HAP-1 (cell line): ENCODE measurements at regions not wholly inside any gene's neighbourhood (a gene's known extent, or its start where the extent isn't known, plus 50 kb on each side); places are given as distances from the start of the nearest gene placed in this dataset.

Experiments used
- DNase-seq, 2 experiments: peaks; one replicate each; pipeline ENCODE4 v3.0.0-alpha.2; 2016 to 2020; ENCODE audit warnings: low spot score in 2 of 2
- H3K27me3 ChIP-seq: fragments of 250-450 bp; sonication (Bioruptor Pico); 2 replicates; pipeline ENCODE4 v1.5.1; 2020; ENCODE audit warnings: low read depth, mild to moderate bottlenecking, moderate library complexity
- H3K36me3 ChIP-seq: fragments of 250-450 bp; sonication (Bioruptor Pico); replicated peaks from 2 replicates; pipeline ENCODE4 v1.5.1; 2020; ENCODE audit warnings: mild to moderate bottlenecking
- H3K4me1 ChIP-seq: fragments of 250-450 bp; sonication (Bioruptor Pico); 2 replicates; pipeline ENCODE4 v1.5.1; 2020; ENCODE audit warnings: mild to moderate bottlenecking
- H3K4me3 ChIP-seq: fragments of 250-450 bp; sonication (Bioruptor Pico); 2 replicates; pipeline ENCODE4 v1.5.1; 2020; ENCODE audit warnings: mild to moderate bottlenecking, moderate library complexity
- H3K9me3 ChIP-seq: fragments of 250-450 bp; sonication (Bioruptor Pico); 2 replicates; pipeline ENCODE4 v1.5.1; 2020; ENCODE audit warnings: mild to moderate bottlenecking, moderate library complexity
- in situ Hi-C: fragments of 300-500 bp; cut with MboI; formaldehyde crosslinking; loops from 3 replicates; pipeline ENCODE4 v1.14.3; 2020; ENCODE audit warnings: low sequenced_read_pairs, inconsistent platforms, mixed read lengths

GRCh38 chr7:155220903-155221302 lies 76.8 kb upstream of the INSIG1 start:
- Histone ChIP-seq H3K9me3 (no peaks in the 10 kb centered on the region), H3K4me3 (no peak overlapping the region), H3K4me1 (no peaks in the 10 kb centered on the region), H3K27me3 (no peaks in the 10 kb centered on the region), H3K36me3 (no peaks in the 10 kb centered on the region)
- no peak for DNase-seq
- in situ Hi-C loops: no loop called here

- Histone ChIP-seq H3K4me3 (no peak overlapping the region), H3K4me1 (no peaks in the 10 kb centered on the region), H3K36me3 (no peaks in the 10 kb centered on the region), H3K27me3 (no peaks in the 10 kb centered on the region), H3K9me3 (no peaks in the 10 kb centered on the region)
- no peak for DNase-seq
- in situ Hi-C loops: no loop called here
These were observed 76.1 kb upstream of the INSIG1 start for GRCh38 chr7:155221547-155221946.

- Histone ChIP-seq H3K27me3 (no peaks in the 10 kb centered on the region), H3K36me3 (no peaks in the 10 kb centered on the region), H3K9me3 (no peaks in the 10 kb centered on the region), H3K4me3 (no peak overlapping the region), H3K4me1 (no peaks in the 10 kb centered on the region)
- no peak for DNase-seq
- in situ Hi-C loops: no loop called here
These were observed 75.6 kb upstream of the INSIG1 start for GRCh38 chr7:155222061-155222460.

GRCh38 chr7:155222573-155222972 lies 75.1 kb upstream of the INSIG1 start:
- Histone ChIP-seq H3K9me3 (no peaks in the 10 kb centered on the region), H3K27me3 (no peaks in the 10 kb centered on the region), H3K36me3 (no peaks in the 10 kb centered on the region), H3K4me3 (no peak overlapping the region), H3K4me1 (no peaks in the 10 kb centered on the region)
- no peak for DNase-seq
- in situ Hi-C loops: no loop called here

- Histone ChIP-seq H3K4me1 (no peaks in the 10 kb centered on the region), H3K9me3 (no peaks in the 10 kb centered on the region), H3K36me3 (no peaks in the 10 kb centered on the region), H3K4me3 (no peak overlapping the region), H3K27me3 (no peaks in the 10 kb centered on the region)
- in situ Hi-C loops: no loop called here
- no peak for DNase-seq
These were observed 74.7 kb upstream of the INSIG1 start for GRCh38 chr7:155223021-155223420.

- in situ Hi-C loops: no loop called here
- Histone ChIP-seq H3K4me3 (no peak overlapping the region), H3K27me3 (no peaks in the 10 kb centered on the region), H3K36me3 (no peaks in the 10 kb centered on the region), H3K4me1 (no peaks in the 10 kb centered on the region), H3K9me3 (no peaks in the 10 kb centered on the region)
- no peak for DNase-seq
These were observed 74.2 kb upstream of the INSIG1 start for GRCh38 chr7:155223503-155223902.

- H3K36me3 ChIP-seq: no peaks in the 10 kb centered on the region
- H3K27me3 ChIP-seq: no peaks in the 10 kb centered on the region
- no peak overlapping the region for H3K4me3 ChIP-seq
- H3K4me1 ChIP-seq: no peaks in the 10 kb centered on the region
- in situ Hi-C loops: no loop called here
- H3K9me3 ChIP-seq: no peaks in the 10 kb centered on the region
- no peak for DNase-seq
These were observed 73.4 kb upstream of the INSIG1 start for GRCh38 chr7:155224116-155224811.

GRCh38 chr7:155225095-155225494 lies 72.6 kb upstream of the INSIG1 start:
- Histone ChIP-seq H3K27me3 (no peaks in the 10 kb centered on the region), H3K4me1 (no peaks in the 10 kb centered on the region), H3K36me3 (no peaks in the 10 kb centered on the region), H3K4me3 (no peak overlapping the region), H3K9me3 (no peaks in the 10 kb centered on the region)
- DNase-seq: no peak
- in situ Hi-C loops: no loop called here

GRCh38 chr7:155225516-155225915 lies 72.2 kb upstream of the INSIG1 start:
- no peak overlapping the region for H3K4me3 ChIP-seq
- no peak for DNase-seq
- no peaks in the 10 kb centered on the region for H3K36me3 ChIP-seq
- H3K27me3 ChIP-seq: no peaks in the 10 kb centered on the region
- H3K9me3 ChIP-seq: no peaks in the 10 kb centered on the region
- in situ Hi-C loops: no loop called here
- no peaks in the 10 kb centered on the region for H3K4me1 ChIP-seq

- in situ Hi-C loops: no loop called here
- Histone ChIP-seq H3K9me3 (no peaks in the 10 kb centered on the region), H3K36me3 (no peaks in the 10 kb centered on the region), H3K4me3 (no peak overlapping the region), H3K27me3 (no peaks in the 10 kb centered on the region), H3K4me1 (no peaks in the 10 kb centered on the region)
- no peak for DNase-seq
These were observed 71.2 kb upstream of the INSIG1 start for GRCh38 chr7:155226261-155227003.

GRCh38 chr7:155227004-155227787 lies 70.5 kb upstream of the INSIG1 start:
- no peak for DNase-seq
- in situ Hi-C loops: no loop called here
- no peaks in the 10 kb centered on the region for H3K4me1 ChIP-seq
- no peak overlapping the region for H3K4me3 ChIP-seq
- no peaks in the 10 kb centered on the region for H3K9me3 ChIP-seq
- H3K36me3 ChIP-seq: no peaks in the 10 kb centered on the region
- H3K27me3 ChIP-seq: no peaks in the 10 kb centered on the region

GRCh38 chr7:155227788-155228458 lies 69.8 kb upstream of the INSIG1 start:
- DNase-seq: no peak
- no peak overlapping the region for H3K4me3 ChIP-seq
- in situ Hi-C loops: no loop called here
- H3K4me1 ChIP-seq: no peaks in the 10 kb centered on the region
- H3K27me3 ChIP-seq: no peaks in the 10 kb centered on the region
- no peaks in the 10 kb centered on the region for H3K36me3 ChIP-seq
- no peaks in the 10 kb centered on the region for H3K9me3 ChIP-seq

GRCh38 chr7:155228459-155228845 lies 69.2 kb upstream of the INSIG1 start:
- in situ Hi-C loops: no loop called here
- H3K4me3 ChIP-seq: no peak overlapping the region
- no peaks in the 10 kb centered on the region for H3K27me3 ChIP-seq
- no peak for DNase-seq
- H3K9me3 ChIP-seq: no peaks in the 10 kb centered on the region
- H3K4me1 ChIP-seq: no peaks in the 10 kb centered on the region
- H3K36me3 ChIP-seq: no peaks in the 10 kb centered on the region

GRCh38 chr7:155228894-155229293 lies 68.8 kb upstream of the INSIG1 start:
- no peaks in the 10 kb centered on the region for H3K27me3 ChIP-seq

More at GRCh38 chr7:155228894-155229293, 68.8 kb upstream of the INSIG1 start:
- Histone ChIP-seq H3K4me1 (no peaks in the 10 kb centered on the region), H3K4me3 (no peak overlapping the region), H3K36me3 (no peaks in the 10 kb centered on the region), H3K9me3 (no peaks in the 10 kb centered on the region)
- no peak for DNase-seq
- in situ Hi-C loops: no loop called here
